ENCODE measurements at regions not wholly inside any gene's neighbourhood (a gene's known extent, or its start where the extent isn't known, plus 50 kb on each side); places are given as distances from the start of the nearest gene placed in this dataset.

GRCh38 chr16:86037999-86038925, 139.3 kb downstream of the IRF8 start:
- ATAC-seq (ENCODE audit: low FRiP score): no peak
- WGBS, 2 donors: 67 to 72% methylated on average over 22 to 23 of the region's 23 CpGs
- no peak for DNase-seq
- intact Hi-C loops (cut with DNase I): no loop called here
- H3K27me3 ChIP-seq (ENCODE audit: control insufficient read depth in 1 of 2, insufficient read depth in 2 of 2, low read length in 1 of 2): no peaks in the 10 kb centered on the region
- H3K9me3 ChIP-seq (ENCODE audit: control insufficient read depth, low read length): no peaks in the 10 kb centered on the region
- no peaks in the 10 kb centered on the region for H3K36me3 ChIP-seq (ENCODE audit: control insufficient read depth in 1 of 2, insufficient read depth in 2 of 2, low read length in 1 of 2)
- H3K4me3 ChIP-seq (ENCODE audit: low read length in 2 of 2): no peak overlapping the region
- no peaks in the 10 kb centered on the region for H3K4me1 ChIP-seq (ENCODE audit: control insufficient read depth in 1 of 2, insufficient read depth in 2 of 2, low read length in 2 of 2)
- no peak overlapping the region for H3K27ac ChIP-seq (ENCODE audit: low read depth in 1 of 2, low read length in 2 of 2)

- H3K4me1 ChIP-seq (ENCODE audit: control insufficient read depth in 1 of 2, insufficient read depth in 2 of 2, low read length in 2 of 2): no peaks in the 10 kb centered on the region
- 45 to 49% methylated on average over 13 of the region's 13 CpGs for WGBS, 2 donors
- no peaks in the 10 kb centered on the region for H3K27me3 ChIP-seq (ENCODE audit: control insufficient read depth in 1 of 2, insufficient read depth in 2 of 2, low read length in 1 of 2)
- intact Hi-C loops (cut with DNase I): no loop called here
- H3K9me3 ChIP-seq (ENCODE audit: control insufficient read depth, low read length): no peaks in the 10 kb centered on the region
- H3K4me3 ChIP-seq (ENCODE audit: low read length in 2 of 2): no peak overlapping the region
- no peaks in the 10 kb centered on the region for H3K36me3 ChIP-seq (ENCODE audit: control insufficient read depth in 1 of 2, insufficient read depth in 2 of 2, low read length in 1 of 2)
- ATAC-seq (ENCODE audit: low FRiP score) (no peak), DNase-seq (no peak)
- no peak overlapping the region for H3K27ac ChIP-seq (ENCODE audit: low read depth in 1 of 2, low read length in 2 of 2)
These were observed 140.0 kb downstream of the IRF8 start for GRCh38 chr16:86038926-86039310.

DNA sequence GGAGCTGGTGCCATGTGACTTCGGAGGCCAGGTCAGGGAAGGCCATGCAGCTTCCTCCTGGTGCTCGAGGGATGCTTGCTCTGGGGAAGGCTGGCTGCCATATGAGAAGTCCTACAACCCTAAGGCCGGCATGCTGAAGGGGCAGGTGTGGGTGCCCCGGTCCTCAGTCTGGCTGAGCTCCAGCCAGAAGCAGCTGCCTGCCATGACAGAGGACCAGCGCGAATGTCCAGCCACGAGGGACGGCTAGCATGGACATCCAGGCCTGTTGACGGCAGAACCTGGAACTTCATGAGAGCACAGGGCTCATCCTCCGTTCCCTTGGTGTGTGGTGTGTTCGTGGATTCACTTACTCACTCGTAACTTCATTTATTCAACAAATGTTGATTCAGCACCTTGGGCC, 140.6 kb downstream of the IRF8 start:
- Histone ChIP-seq H3K9me3 (ENCODE audit: control insufficient read depth, low read length) (no peaks in the 10 kb centered on the region), H3K27me3 (ENCODE audit: control insufficient read depth in 1 of 2, insufficient read depth in 2 of 2, low read length in 1 of 2) (no peaks in the 10 kb centered on the region), H3K36me3 (ENCODE audit: control insufficient read depth in 1 of 2, insufficient read depth in 2 of 2, low read length in 1 of 2) (no peaks in the 10 kb centered on the region), H3K27ac (ENCODE audit: low read depth in 1 of 2, low read length in 2 of 2) (no peak overlapping the region), H3K4me1 (ENCODE audit: control insufficient read depth in 1 of 2, insufficient read depth in 2 of 2, low read length in 2 of 2) (no peaks in the 10 kb centered on the region), H3K4me3 (ENCODE audit: low read length in 2 of 2) (no peak overlapping the region)
- intact Hi-C loops (cut with DNase I): no loop called here
- WGBS, 2 donors: 73 to 74% methylated on average over 12 of the region's 12 CpGs
- DNase-seq (no peak), ATAC-seq (ENCODE audit: low FRiP score) (no peak)

- Histone ChIP-seq H3K27ac (ENCODE audit: low read depth in 1 of 2, low read length in 2 of 2) (no peak overlapping the region), H3K4me3 (ENCODE audit: low read length in 2 of 2) (no peak overlapping the region), H3K9me3 (ENCODE audit: control insufficient read depth, low read length) (no peaks in the 10 kb centered on the region), H3K27me3 (ENCODE audit: control insufficient read depth in 1 of 2, insufficient read depth in 2 of 2, low read length in 1 of 2) (no peaks in the 10 kb centered on the region), H3K36me3 (ENCODE audit: control insufficient read depth in 1 of 2, insufficient read depth in 2 of 2, low read length in 1 of 2) (no peaks in the 10 kb centered on the region), H3K4me1 (ENCODE audit: control insufficient read depth in 1 of 2, insufficient read depth in 2 of 2, low read length in 2 of 2) (no peaks in the 10 kb centered on the region)
- WGBS, 2 donors: 65 to 68% methylated on average over 17 of the region's 17 CpGs
- intact Hi-C loops (cut with DNase I): no loop called here
- no peak for DNase-seq
- ATAC-seq (ENCODE audit: low FRiP score): no peak
These were observed 141.5 kb downstream of the IRF8 start for GRCh38 chr16:86040496-86040895.

GRCh38 chr16:86041215-86041614, 142.3 kb downstream of the IRF8 start:
- no peak for ATAC-seq (ENCODE audit: low FRiP score)
- H3K27ac ChIP-seq (ENCODE audit: low read depth in 1 of 2, low read length in 2 of 2): no peak overlapping the region
- no peak overlapping the region for H3K4me3 ChIP-seq (ENCODE audit: low read length in 2 of 2)
- no peaks in the 10 kb centered on the region for H3K36me3 ChIP-seq (ENCODE audit: control insufficient read depth in 1 of 2, insufficient read depth in 2 of 2, low read length in 1 of 2)
- H3K27me3 ChIP-seq (ENCODE audit: control insufficient read depth in 1 of 2, insufficient read depth in 2 of 2, low read length in 1 of 2): no peaks in the 10 kb centered on the region
- DNase-seq: no peak
- intact Hi-C loops (cut with DNase I): no loop called here
- H3K4me1 ChIP-seq (ENCODE audit: control insufficient read depth in 1 of 2, insufficient read depth in 2 of 2, low read length in 2 of 2): no peaks in the 10 kb centered on the region
- WGBS, 2 donors: 80 to 83% methylated on average over 11 of the region's 11 CpGs
- H3K9me3 ChIP-seq (ENCODE audit: control insufficient read depth, low read length): no peaks in the 10 kb centered on the region

- intact Hi-C loops (cut with DNase I): no loop called here
- Histone ChIP-seq H3K27ac (ENCODE audit: low read depth in 1 of 2, low read length in 2 of 2) (no peak overlapping the region), H3K9me3 (ENCODE audit: control insufficient read depth, low read length) (no peaks in the 10 kb centered on the region), H3K27me3 (ENCODE audit: control insufficient read depth in 1 of 2, insufficient read depth in 2 of 2, low read length in 1 of 2) (no peaks in the 10 kb centered on the region), H3K36me3 (ENCODE audit: control insufficient read depth in 1 of 2, insufficient read depth in 2 of 2, low read length in 1 of 2) (no peaks in the 10 kb centered on the region), H3K4me3 (ENCODE audit: low read length in 2 of 2) (no peak overlapping the region), H3K4me1 (ENCODE audit: control insufficient read depth in 1 of 2, insufficient read depth in 2 of 2, low read length in 2 of 2) (no peaks in the 10 kb centered on the region)
- ATAC-seq (ENCODE audit: low FRiP score) (no peak), DNase-seq (no peak)
- 54 to 64% methylated on average over 4 of the region's 4 CpGs for WGBS, 2 donors
These were observed 142.8 kb downstream of the IRF8 start for GRCh38 chr16:86041807-86042206.

DNA sequence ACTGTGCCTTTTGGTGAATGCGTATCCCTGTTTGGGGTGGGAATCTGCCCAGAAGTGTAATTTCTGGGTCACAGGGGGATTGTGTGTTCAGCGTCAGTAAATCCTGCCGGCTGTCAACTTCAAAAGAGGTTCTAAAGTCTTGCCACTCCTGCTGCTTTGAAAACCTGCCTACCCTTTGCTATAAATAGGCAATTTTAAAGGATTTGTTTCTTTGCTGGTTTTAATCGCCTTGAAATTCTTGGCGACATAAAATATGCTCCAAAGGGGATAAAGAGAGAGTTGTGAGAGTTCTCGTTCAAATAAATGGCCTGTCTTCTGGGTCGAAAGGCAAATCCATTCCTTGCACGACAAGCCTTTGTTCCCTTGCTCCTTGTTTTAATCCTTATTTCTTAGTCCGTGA, 143.4 kb downstream of the IRF8 start:
- H3K4me1 ChIP-seq (ENCODE audit: control insufficient read depth in 1 of 2, insufficient read depth in 2 of 2, low read length in 2 of 2): no peaks in the 10 kb centered on the region

GRCh38 chr16:86042996-86043725, 144.2 kb downstream of the IRF8 start:
- WGBS, 2 donors: 73% methylated on average over 12 of the region's 12 CpGs
- Histone ChIP-seq H3K27me3 (ENCODE audit: control insufficient read depth in 1 of 2, insufficient read depth in 2 of 2, low read length in 1 of 2) (no peaks in the 10 kb centered on the region), H3K9me3 (ENCODE audit: control insufficient read depth, low read length) (no peaks in the 10 kb centered on the region), H3K36me3 (ENCODE audit: control insufficient read depth in 1 of 2, insufficient read depth in 2 of 2, low read length in 1 of 2) (no peaks in the 10 kb centered on the region), H3K27ac (ENCODE audit: low read depth in 1 of 2, low read length in 2 of 2) (no peak overlapping the region), H3K4me1 (ENCODE audit: control insufficient read depth in 1 of 2, insufficient read depth in 2 of 2, low read length in 2 of 2) (no peaks in the 10 kb centered on the region), H3K4me3 (ENCODE audit: low read length in 2 of 2) (no peak overlapping the region)
- DNase-seq (no peak), ATAC-seq (ENCODE audit: low FRiP score) (no peak)
- intact Hi-C loops (cut with DNase I): no loop called here

More for the DNA sequence above, 143.4 kb downstream of the IRF8 start:
- no peak overlapping the region for H3K4me3 ChIP-seq (ENCODE audit: low read length in 2 of 2)
- DNase-seq (no peak), ATAC-seq (ENCODE audit: low FRiP score) (no peak)
- no peaks in the 10 kb centered on the region for H3K27me3 ChIP-seq (ENCODE audit: control insufficient read depth in 1 of 2, insufficient read depth in 2 of 2, low read length in 1 of 2)
- WGBS, 2 donors: 28 to 33% methylated on average over 9 of the region's 9 CpGs
- no peaks in the 10 kb centered on the region for H3K9me3 ChIP-seq (ENCODE audit: control insufficient read depth, low read length)
- no peaks in the 10 kb centered on the region for H3K36me3 ChIP-seq (ENCODE audit: control insufficient read depth in 1 of 2, insufficient read depth in 2 of 2, low read length in 1 of 2)
- H3K27ac ChIP-seq (ENCODE audit: low read depth in 1 of 2, low read length in 2 of 2): no peak overlapping the region
- intact Hi-C loops (cut with DNase I): no loop called here

GRCh38 chr16:86044241-86044671, 145.3 kb downstream of the IRF8 start:
- no peak for ATAC-seq (ENCODE audit: low FRiP score)
- H3K4me3 ChIP-seq (ENCODE audit: low read length in 2 of 2): no peak overlapping the region
- H3K27ac ChIP-seq (ENCODE audit: low read depth in 1 of 2, low read length in 2 of 2): no peak overlapping the region
- H3K9me3 ChIP-seq (ENCODE audit: control insufficient read depth, low read length): no peaks in the 10 kb centered on the region
- H3K36me3 ChIP-seq (ENCODE audit: control insufficient read depth in 1 of 2, insufficient read depth in 2 of 2, low read length in 1 of 2): no peaks in the 10 kb centered on the region
- H3K27me3 ChIP-seq (ENCODE audit: control insufficient read depth in 1 of 2, insufficient read depth in 2 of 2, low read length in 1 of 2): no peaks in the 10 kb centered on the region
- peak in 1 of 2 donors; percentile 79 for DNase-seq
- 21 to 30% methylated on average over 10 to 11 of the region's 11 CpGs for WGBS, 2 donors
- no peaks in the 10 kb centered on the region for H3K4me1 ChIP-seq (ENCODE audit: control insufficient read depth in 1 of 2, insufficient read depth in 2 of 2, low read length in 2 of 2)
- intact Hi-C loops (cut with DNase I): no loop called here
